GM19468 (cell line): ENCODE measurements at regions not wholly inside any gene's neighbourhood (a gene's known extent, or its start where the extent isn't known, plus 50 kb on each side); places are given as distances from the start of the nearest gene placed in this dataset.
"Not testable (repeated sequence)": the region's sequence is repeated elsewhere in the genome, so short reads cannot be mapped to it uniquely, and the experiment has no call there.

Experiments used
- ATAC-seq: cut with Tn5 transposase; IDR thresholded peaks from one replicate; pipeline ENCODE4 v1.9.1; 2021; ENCODE audit warnings: mild to moderate bottlenecking, moderate library complexity, moderate number of reproducible peaks; ENCODE audit not compliant: unreplicated experiment; ENCODE audit errors: extremely low read depth

GRCh38 chr2:190005513-190005912 is 57.0 kb downstream of the MSTN start:
- ATAC-seq = no peak

- ATAC-seq = no peak
Observed at GRCh38 chr2:189999661-190000060, 62.9 kb downstream of the MSTN start.

DNA sequence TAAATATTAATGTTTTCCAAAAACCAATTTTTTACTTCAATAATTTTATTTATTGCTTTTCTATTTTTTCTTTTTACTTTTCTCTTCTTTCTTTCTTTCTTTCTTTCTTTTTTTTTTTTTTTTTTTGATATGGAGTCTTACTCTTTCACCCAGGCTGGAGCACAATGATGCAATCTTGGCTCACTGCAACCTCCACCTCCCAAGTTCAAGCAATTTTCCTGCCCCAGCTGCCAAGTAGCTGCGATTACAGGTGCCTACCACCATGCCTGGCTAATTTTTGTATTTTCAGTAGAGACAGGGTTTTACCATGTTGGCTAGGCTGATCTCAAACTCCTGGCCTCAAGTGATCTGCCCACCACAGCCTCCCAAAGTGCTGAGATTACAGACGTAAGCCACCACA is 63.9 kb downstream of the MSTN start:
- ATAC-seq = not testable (repeated sequence)

DNA sequence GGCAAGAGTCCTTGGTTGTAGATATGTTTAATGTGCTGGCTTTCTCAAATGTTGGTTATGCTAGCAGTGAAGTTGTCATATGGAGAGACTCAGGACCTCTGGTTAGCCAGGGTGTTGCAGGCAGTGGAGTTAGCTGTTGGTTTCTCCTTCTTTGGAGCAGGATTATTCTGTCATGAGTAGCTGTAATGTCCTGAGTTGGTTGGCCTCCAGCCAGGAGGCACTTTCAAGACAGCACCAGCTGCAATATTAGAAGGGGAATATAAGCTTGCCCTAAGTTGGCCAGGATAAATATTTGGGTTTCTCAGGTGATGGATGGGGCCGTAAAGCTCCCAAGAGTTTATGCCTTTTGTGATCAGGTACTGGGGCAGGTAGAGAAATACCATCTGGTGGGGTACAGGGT is 65.5 kb downstream of the MSTN start:
- no peak for ATAC-seq

- ATAC-seq = no peak
Observed at GRCh38 chr2:189995679-189996078, 66.8 kb downstream of the MSTN start.

GRCh38 chr2:189982780-189983394 is 79.6 kb downstream of the MSTN start:
- no peak for ATAC-seq

- no peak for ATAC-seq
Observed at GRCh38 chr2:189982087-189982486, 80.4 kb downstream of the MSTN start.

DNA sequence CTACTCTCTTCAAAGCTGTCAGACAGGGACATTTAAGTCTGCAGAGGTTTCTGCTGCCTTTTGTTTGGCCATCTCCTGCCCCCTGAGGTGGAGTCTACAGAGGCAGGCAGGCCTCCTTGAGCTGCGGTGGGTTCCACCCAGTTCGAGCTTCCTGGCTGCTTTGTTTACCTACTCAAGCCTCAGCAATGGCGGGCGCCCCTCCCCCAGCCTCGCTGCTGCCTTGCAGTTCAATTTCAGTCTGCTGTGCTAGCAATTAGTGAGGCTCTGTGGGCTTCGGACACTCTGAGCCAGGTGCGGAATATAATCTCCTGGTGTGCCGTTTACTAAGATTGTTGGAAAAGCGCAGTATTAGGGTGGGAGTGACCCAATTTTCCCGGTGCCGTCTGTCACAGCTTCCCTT is 86.0 kb downstream of the MSTN start:
- ATAC-seq = not testable (repeated sequence)

GRCh38 chr2:189960346-189960745 is 102.2 kb downstream of the MSTN start:
- ATAC-seq = no peak

- no peak for ATAC-seq
Observed at GRCh38 chr2:189959450-189959849, 103.1 kb downstream of the MSTN start.

DNA sequence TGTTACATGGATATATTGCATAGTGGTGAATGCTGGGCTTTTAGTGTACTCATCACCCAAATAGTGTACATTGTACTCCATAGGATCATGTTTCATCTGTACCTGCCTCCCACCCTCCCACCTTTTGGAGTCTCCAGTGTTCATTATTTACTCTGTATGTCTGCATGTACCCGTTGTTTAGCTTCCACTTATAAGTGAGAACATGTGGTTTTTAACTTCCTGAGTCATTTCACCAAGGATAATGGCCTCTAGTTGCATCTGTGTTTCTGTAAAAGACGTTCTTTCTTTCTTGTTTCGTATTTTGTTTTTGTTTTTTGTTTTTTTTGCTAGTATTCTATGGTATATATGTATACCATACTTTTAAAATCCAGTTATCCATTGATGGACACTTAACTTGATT is 107.5 kb downstream of the MSTN start:
- no peak for ATAC-seq

DNA sequence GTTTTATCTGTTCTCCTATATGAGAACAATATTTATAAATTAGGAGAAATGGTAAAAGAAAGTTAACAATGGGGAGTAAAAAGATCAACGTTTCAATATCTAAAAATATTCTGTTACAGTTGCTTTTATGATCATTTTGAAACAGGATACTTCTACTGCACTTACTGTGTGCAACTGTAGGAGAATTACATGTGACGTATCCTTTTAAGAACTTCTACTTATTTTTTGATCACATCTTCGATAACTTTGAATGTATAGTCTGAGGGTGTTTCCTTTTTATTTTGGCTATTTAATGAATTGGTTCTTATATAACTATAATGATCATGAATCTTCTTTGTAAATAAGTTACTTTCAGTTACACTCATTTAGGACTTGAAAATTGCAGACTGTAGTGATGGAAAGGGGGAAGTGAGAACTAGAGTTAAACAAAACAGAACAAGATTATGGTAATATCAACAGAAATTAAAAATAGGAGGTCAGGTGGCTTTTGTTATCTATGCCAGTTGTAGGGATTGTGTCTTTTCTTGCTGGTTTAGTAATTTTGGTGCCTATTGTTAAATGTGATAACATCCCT is 109.9 kb downstream of the MSTN start:
- ATAC-seq = peak; percentile 73

DNA sequence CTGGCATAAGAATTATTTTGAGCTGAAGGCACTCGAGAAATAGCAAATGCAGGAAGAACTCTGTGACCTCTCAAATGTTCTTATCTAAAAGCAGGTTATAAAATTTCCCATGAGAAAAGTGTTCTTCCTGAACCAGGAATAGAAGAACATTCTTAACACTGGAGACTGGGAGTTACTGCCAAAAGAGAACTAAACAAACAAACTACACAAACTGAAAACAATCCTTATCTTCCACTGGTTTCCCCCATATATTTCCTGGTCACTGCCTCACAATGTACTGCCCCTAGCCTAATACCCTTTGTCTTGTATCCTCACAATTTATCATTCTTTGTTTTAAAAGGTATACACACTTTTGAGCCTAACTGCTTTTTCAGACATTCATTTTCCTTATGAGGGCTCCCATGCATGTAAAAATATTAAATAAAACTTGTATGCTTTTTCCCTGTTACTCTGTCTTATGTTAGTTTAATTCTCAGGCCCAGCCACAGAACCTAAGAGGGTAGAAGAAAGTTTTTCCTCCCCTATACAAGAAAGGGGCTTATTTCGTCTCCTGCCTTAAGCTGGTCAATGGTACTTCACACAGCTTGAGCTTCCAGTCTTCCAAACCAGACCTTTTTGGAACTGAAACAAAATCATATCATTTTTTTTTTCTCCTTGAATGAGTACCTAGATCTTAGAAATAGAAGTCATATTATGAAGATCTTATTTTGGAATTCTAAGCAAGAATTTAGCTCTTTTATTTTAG is 110.6 kb downstream of the MSTN start:
- ATAC-seq = no peak

DNA sequence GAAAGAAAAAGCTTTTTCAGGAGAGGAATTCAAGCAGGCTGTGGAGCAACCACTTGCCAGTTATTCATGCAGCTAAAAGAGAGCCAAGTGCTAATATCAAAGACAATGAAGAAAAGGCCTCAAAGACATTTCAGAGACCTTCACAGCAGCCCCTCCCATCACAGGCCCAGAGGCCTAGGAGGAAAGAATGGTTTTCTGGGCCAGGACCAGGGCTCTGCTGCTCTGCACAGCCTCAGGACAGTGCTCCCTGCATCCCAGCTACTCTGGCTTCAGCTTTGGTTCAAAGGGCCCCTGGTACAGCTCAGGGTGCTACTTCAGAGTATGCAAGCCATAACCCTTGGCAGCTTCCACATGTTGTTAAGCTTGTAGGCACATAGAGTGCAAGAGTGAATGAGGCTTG is 119.5 kb downstream of the MSTN start:
- no peak for ATAC-seq

DNA sequence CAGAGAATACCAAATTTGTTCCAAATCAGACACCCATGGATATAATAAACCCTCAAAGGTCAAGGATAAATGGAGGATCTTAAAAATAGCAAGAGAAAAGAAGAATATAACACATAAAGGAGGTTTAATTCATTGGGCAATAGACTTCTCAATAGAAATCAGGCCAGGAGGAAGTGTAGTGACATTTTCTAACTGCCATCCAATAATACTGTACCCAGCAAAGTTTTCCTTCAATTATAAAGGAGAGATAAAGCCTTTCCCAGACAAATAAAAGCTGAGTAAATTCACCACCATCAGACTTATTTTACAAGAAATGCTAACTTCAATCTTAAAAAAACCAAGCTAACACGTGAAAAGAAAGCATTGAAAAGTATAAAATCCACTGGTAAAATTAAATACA is 121.6 kb downstream of the MSTN start:
- ATAC-seq = no peak

DNA sequence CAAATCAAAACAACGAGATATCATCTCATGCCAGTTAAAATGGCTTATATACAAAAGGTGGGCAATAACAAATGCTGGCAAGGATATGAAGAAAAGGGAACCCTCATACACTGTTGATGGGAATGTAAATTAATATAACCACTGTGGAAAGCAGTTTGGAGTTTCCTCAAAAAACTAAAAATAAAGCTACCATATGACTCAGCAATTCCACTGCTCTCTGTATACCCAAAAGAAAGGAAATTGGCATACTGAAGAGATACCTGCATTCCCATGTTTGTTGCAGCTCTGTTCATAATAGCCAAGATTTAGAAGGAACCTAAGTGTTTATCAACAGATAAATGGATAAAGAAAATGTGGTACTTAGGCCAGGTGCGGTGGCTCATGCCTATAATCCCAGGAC is 124.8 kb downstream of the MSTN start:
- no peak for ATAC-seq

DNA sequence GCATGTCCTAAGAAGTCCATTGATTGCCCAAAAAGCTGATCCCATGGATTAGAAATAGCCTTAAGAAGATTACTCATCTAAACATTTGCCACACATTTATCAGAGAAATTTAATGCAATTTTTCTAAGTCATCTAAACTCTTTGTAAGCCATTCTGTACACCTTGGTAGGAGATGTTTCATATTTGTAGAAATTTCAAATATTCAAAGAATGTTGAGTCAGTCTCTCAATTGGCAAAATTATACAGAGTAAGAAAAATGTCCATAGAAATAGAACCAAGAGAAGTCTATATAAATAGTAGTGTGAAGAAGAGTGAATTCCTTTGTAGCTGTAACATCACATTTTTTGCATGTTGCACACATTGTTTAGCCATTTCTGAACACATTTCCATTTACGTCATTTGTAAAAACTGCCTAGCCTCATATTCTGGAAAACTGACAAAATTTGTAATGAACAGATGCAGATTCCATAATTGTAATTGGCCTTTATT is 128.6 kb downstream of the MSTN start:
- ATAC-seq = no peak

- ATAC-seq = peak; percentile 90
Observed at GRCh38 chr2:189933041-189933440, 129.5 kb downstream of the MSTN start.

GRCh38 chr2:189927823-189928222 is 134.7 kb downstream of the MSTN start:
- no peak for ATAC-seq
